IMR-90 (cell line): ENCODE measurements at regions not wholly inside any gene's neighbourhood (a gene's known extent, or its start where the extent isn't known, plus 50 kb on each side); places are given as distances from the start of the nearest gene placed in this dataset.

Experiments used
- ATAC-seq: fragments of 200-7000 bp; cut with Tn5 transposase; 2 replicates; pipeline ENCODE4 v1.9.1; 2020; ENCODE audit warnings: low read depth, mild to moderate bottlenecking, moderate library complexity
- BruUV-seq: library from RNA; stranded (reverse); fragments of 400-500 nt; replicated peaks from 2 replicates; lab custom pipeline; 2021; lab: Mats Ljungman, UMichigan
- CTCF ChIA-PET: fragments of 300-600 bp; formaldehyde crosslinking; extraction: SDS; loops from one replicate; lab custom pipeline; 2021; ENCODE audit warnings: antibody characterized with exemption; lab: Yijun Ruan, JAX
- POLR2A ChIA-PET: fragments of 300-600 bp; sonication (Branson Sonifier 250); formaldehyde crosslinking; loops from one replicate; lab custom pipeline; 2022; ENCODE audit warnings: antibody characterized with exemption; ENCODE audit not compliant: unreplicated experiment; lab: Charles Lee
- DNase-seq: peaks from one replicate; pipeline ENCODE4 v3.0.0; 2013
- H2AFZ ChIP-seq: replicated peaks from 2 replicates; pipeline ENCODE3; 2013; ENCODE audit warnings: low read length, mild to moderate bottlenecking; ENCODE audit not compliant: poor library complexity
- H2AK5ac ChIP-seq: 2 replicates; pipeline ENCODE4 v1.6.1; 2013; ENCODE audit warnings: low read depth, low read length, inconsistent platforms
- H2AK9ac ChIP-seq: replicated peaks from 2 replicates; pipeline ENCODE3; 2013; ENCODE audit warnings: mild to moderate bottlenecking, low read depth, low read length, moderate library complexity; ENCODE audit not compliant: poor library complexity
- H2BK120ac ChIP-seq: 2 replicates; pipeline ENCODE4 v1.6.1; 2013; ENCODE audit warnings: low read depth, low read length, inconsistent platforms
- H2BK15ac ChIP-seq: 3 replicates; pipeline ENCODE4 v1.6.1; 2013; ENCODE audit warnings: low read depth, low read length, inconsistent platforms
- H2BK20ac ChIP-seq: 2 replicates; pipeline ENCODE4 v1.6.1; 2013; ENCODE audit warnings: low read depth, mild to moderate bottlenecking, inconsistent platforms, low read length, moderate library complexity
- H2BK5ac ChIP-seq: 2 replicates; pipeline ENCODE4 v1.6.1; 2013; ENCODE audit warnings: mild to moderate bottlenecking, low read depth, low read length, inconsistent platforms; ENCODE audit not compliant: poor library complexity, severe bottlenecking
- H3K14ac ChIP-seq: replicated peaks from 2 replicates; pipeline ENCODE4 v1.6.1; 2013; ENCODE audit warnings: low read depth, low read length, inconsistent platforms
- H3K18ac ChIP-seq: 2 replicates; pipeline ENCODE4 v1.6.1; 2013; ENCODE audit warnings: low read depth, low read length, control low read depth
- H3K23ac ChIP-seq: 2 replicates; pipeline ENCODE4 v1.6.1; 2013; ENCODE audit warnings: low read depth, low read length, inconsistent platforms
- H3K27ac ChIP-seq: 2 replicates; pipeline ENCODE4 v1.5.1; 2013; ENCODE audit warnings: mild to moderate bottlenecking, control low read depth, low read length; ENCODE audit not compliant: insufficient read depth
- H3K27me3 ChIP-seq: 2 replicates; pipeline ENCODE4 v1.6.1; 2013; ENCODE audit warnings: low read length; ENCODE audit not compliant: control insufficient read depth, insufficient read depth
- H3K36me3 ChIP-seq: 2 replicates; pipeline ENCODE4 v1.6.1; 2013; ENCODE audit warnings: low read length, mixed read lengths; ENCODE audit not compliant: control insufficient read depth, insufficient read depth
- H3K4ac ChIP-seq: 2 replicates; pipeline ENCODE4 v1.6.1; 2013; ENCODE audit warnings: low read depth, low read length, inconsistent platforms
- H3K4me1 ChIP-seq: 2 replicates; pipeline ENCODE4 v1.6.1; 2013; ENCODE audit warnings: low read length, mixed read lengths; ENCODE audit not compliant: control insufficient read depth, insufficient read depth
- H3K4me2 ChIP-seq: 2 replicates; pipeline ENCODE4 v1.6.1; 2013; ENCODE audit warnings: low read depth, mild to moderate bottlenecking, control low read depth, low read length, moderate library complexity
- H3K4me3 ChIP-seq: 2 replicates; pipeline ENCODE4 v1.5.1; 2013; ENCODE audit warnings: low read depth, mild to moderate bottlenecking, control low read depth, low read length, moderate library complexity; ENCODE audit not compliant: insufficient read depth
- H3K56ac ChIP-seq: 2 replicates; pipeline ENCODE4 v1.6.1; 2013; ENCODE audit warnings: low read length, inconsistent platforms; ENCODE audit not compliant: insufficient read depth; ENCODE audit errors: extremely low read depth
- H3K79me1 ChIP-seq, 2 experiments: 2 replicates each; pipeline ENCODE4 v1.6.1; 2013; ENCODE audit warnings: low read length in 2 of 2, inconsistent platforms in 1 of 2, low read depth in 1 of 2
- H3K9ac ChIP-seq: 2 replicates; pipeline ENCODE4 v1.6.1; 2013; ENCODE audit warnings: low read depth, low read length, control low read depth
- H3K9me1 ChIP-seq: 2 replicates; pipeline ENCODE4 v1.6.1; 2013; ENCODE audit warnings: low read length, inconsistent platforms; ENCODE audit not compliant: insufficient read depth
- H3K9me3 ChIP-seq: 2 replicates; pipeline ENCODE4 v1.6.1; 2013; ENCODE audit warnings: low read length; ENCODE audit not compliant: control insufficient read depth, insufficient read depth
- H4K20me1 ChIP-seq: 2 replicates; pipeline ENCODE4 v1.6.1; 2013; ENCODE audit warnings: low read length, inconsistent platforms; ENCODE audit not compliant: insufficient read depth
- H4K5ac ChIP-seq: 2 replicates; pipeline ENCODE4 v1.6.1; 2013; ENCODE audit warnings: mild to moderate bottlenecking, low read depth, low read length, control low read depth
- H4K8ac ChIP-seq, 2 experiments: 2 replicates each; pipeline ENCODE4 v1.6.1; 2013; ENCODE audit warnings: low read depth in 2 of 2, low read length in 2 of 2, control low read depth in 1 of 2, inconsistent platforms in 1 of 2
- H4K91ac ChIP-seq: 2 replicates; pipeline ENCODE4 v1.6.1; 2013; ENCODE audit warnings: low read depth, low read length, inconsistent platforms; ENCODE audit not compliant: insufficient read depth
- MAFK ChIP-seq: IDR thresholded peaks from 2 replicates; pipeline ENCODE4 v1.6.1; 2012; ENCODE audit warnings: low read depth, low read length, improper control_type of control experiment
- RCOR1 ChIP-seq: IDR thresholded peaks from 2 replicates; pipeline ENCODE4 v1.6.1; 2012; ENCODE audit warnings: mild to moderate bottlenecking, low read length, improper control_type of control experiment; ENCODE audit not compliant: insufficient replicate concordance
- WGBS, 2 experiments: methylation state at CpG; one replicate each; pipeline versions ENCODE4 v1.1.5 to v1.1.7; 2013; ENCODE audit warnings: missing lambda C conversion rate in 2 of 2; ENCODE audit not compliant: insufficient read length in 1 of 2; ENCODE audit errors: extremely low coverage in 2 of 2; 5-methylcytosine and 5-hydroxymethylcytosine counted together
- dilution Hi-C: fragments of 300-500 bp; cut with HindIII; formaldehyde crosslinking; loops from one replicate; pipeline ENCODE4 v1.14.3; 2018; ENCODE audit warnings: low sequenced_read_pairs; ENCODE audit not compliant: unreplicated experiment
- in situ Hi-C: fragments of 300-500 bp; cut with MboI; formaldehyde crosslinking; loops from 3 replicates; pipeline ENCODE4 v1.14.3; 2019; ENCODE audit warnings: low sequenced_read_pairs, inconsistent platforms, mixed read lengths
- intact Hi-C: fragments of 100-400 bp; cut with micrococcal nuclease; formaldehyde crosslinking; loops from 2 replicates; pipeline ENCODE4 v1.10.0; 2022

DNA sequence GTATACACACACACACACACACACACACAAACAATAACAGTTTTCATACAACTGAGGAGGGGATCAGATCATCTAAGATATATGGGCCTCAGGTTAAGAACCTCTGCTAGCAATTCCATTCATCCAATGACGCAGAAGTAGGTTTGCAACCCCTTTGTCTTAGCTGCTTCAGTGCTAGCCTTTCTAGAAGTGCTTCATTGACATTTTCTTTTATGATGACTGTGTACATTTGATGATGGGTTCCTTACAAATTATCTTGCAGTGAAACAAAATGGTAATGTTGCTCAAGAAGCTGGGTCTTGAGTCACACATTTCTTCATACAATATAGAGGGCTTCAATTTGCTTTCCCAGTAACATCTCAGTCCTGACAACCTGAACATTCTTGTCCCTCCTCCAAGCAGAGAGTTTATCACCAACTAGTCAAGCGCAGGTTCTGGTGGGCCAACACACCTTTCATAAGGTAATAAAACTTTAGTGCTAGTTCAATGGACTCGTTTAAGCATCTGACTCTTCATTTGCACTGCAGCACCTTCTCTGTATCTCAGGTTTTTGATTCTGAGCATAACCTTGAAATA, 269.5 kb downstream of the CNTN3 start:
- no peak overlapping the region for H3K18ac ChIP-seq
- 100% methylated on average over 1 of the region's 3 CpGs; no CpG with 5 or more reads in 1 of the 2 experiments for WGBS, 2 experiments
- no peak overlapping the region for H3K23ac ChIP-seq
- no peaks in the 10 kb centered on the region for H3K9me3 ChIP-seq
- no peaks in the 10 kb centered on the region for H4K20me1 ChIP-seq
- no peak overlapping the region for H4K91ac ChIP-seq
- H2BK120ac ChIP-seq = no peak overlapping the region
- no peaks in the 10 kb centered on the region for H3K79me1 ChIP-seq
- ChIA-PET POLR2A (no interaction called here), CTCF (no interaction called here)
- no peak overlapping the region for H4K8ac ChIP-seq
- no peaks in the 10 kb centered on the region for H3K36me3 ChIP-seq
- H3K4me3 ChIP-seq = no peak overlapping the region
- H4K5ac ChIP-seq = no peak overlapping the region
- in situ Hi-C loops (no loop called here), intact Hi-C loops (no loop called here), dilution Hi-C loops (no loop called here)
- H3K14ac ChIP-seq = no peak overlapping the region
- no peaks in the 10 kb centered on the region for H3K4me1 ChIP-seq
- H2BK5ac ChIP-seq = no peak overlapping the region
- no peak for TF ChIP-seq RCOR1
- peak; percentile 45; the same call in 1 of the 2 replicates for TF ChIP-seq MAFK
- no peak overlapping the region for H3K27ac ChIP-seq
- no peak overlapping the region for H3K56ac ChIP-seq
- no peak overlapping the region for H2BK20ac ChIP-seq
- H3K9me1 ChIP-seq = no peaks in the 10 kb centered on the region; the same call in 1 of the 2 replicates
- H2AFZ ChIP-seq = no peak overlapping the region
- H3K4ac ChIP-seq = no peak overlapping the region
- DNase-seq = no peak
- H3K9ac ChIP-seq = no peak overlapping the region
- H2AK9ac ChIP-seq = no peak overlapping the region
- BruUV-seq = no TSS peak
- no peak overlapping the region for H2AK5ac ChIP-seq
- H3K4me2 ChIP-seq = no peak overlapping the region
- H2BK15ac ChIP-seq = no peak overlapping the region
- no peak for ATAC-seq
- H3K27me3 ChIP-seq = no peaks in the 10 kb centered on the region
